Heart left ventricle (tissue), 13 donors: ENCODE measurements at regions not wholly inside any gene's neighbourhood (a gene's known extent, or its start where the extent isn't known, plus 50 kb on each side); places are given as distances from the start of the nearest gene placed in this dataset.

Experiments
- POLR2A ChIP-seq, 2 donors: fragments of 450-650 bp; IDR thresholded peaks; one replicate each; pipeline ENCODE4 v1.6.1; 2017; ENCODE audit warnings: antibody characterized with exemption in 2 of 2, mild to moderate bottlenecking in 2 of 2, moderate library complexity in 2 of 2
- TF ChIP-seq, protein P1 (sequence below), 12 donors: fragments of 200-600 bp; sonication (generic) in 4 of 12; IDR thresholded peaks; one replicate each; pipeline versions ENCODE4 v1.5.0 to v1.8.0; 2018 to 2022; ENCODE audit warnings: antibody characterized with exemption in 12 of 12, mild to moderate bottlenecking in 5 of 12
- donor health status: ischemic (EF 13 %, LVEDD 7.1; RV severe dilation, severe dysfunction).
- donor health status: DM: no; HTN: yes; CAD: no.
- donor health status: DM: no; HTN: no; CAD: no.
- donor health status: ischemic (EF 25% LVEDD 6.9; RV normal size, moderate dysfunction).
- donor health status: ischemic (EF 25% LVEDD 5.7; RV mildly dilated, moderate dysfunction).
- donor health status: ischemic (EF 35%, LVEDD 5.7; RV mildly dilated, moderate dysfunction).
- donor health status: nonischemic (EF 11% LVEDD 7.7; RV severe dilation, severe dysfunction).
- donor health status: DM: yes; HTN: yes; CAD: no.
- donor health status: PGD.
- donor health status: ischemic (EF 29% LVEDD 5.4; RV normal size, mild dysfunction).
- donor health status: nonischemic (EF 23%, LVEDD 6.1; RV moderate dilation, normal function).

DNA sequence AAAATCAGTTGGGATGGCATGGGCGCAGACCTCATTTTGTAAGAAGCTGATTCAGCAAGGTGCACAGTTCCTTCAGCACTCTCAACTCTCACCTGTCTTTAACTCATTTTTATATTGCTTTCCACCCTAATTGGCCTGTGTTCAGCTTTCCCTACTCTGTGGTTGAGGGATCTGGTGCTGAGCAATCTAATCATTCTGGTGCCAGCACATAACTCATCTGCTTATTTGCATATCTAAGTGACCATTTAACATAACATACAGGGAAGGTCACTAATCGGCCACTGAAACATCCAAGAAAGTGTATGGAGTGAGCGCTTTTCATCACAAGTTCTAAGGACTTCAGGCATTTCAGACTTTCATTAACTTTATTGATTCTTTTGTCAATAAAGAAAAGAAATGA is 303.4 kb upstream of the ROPN1 start:
- TF ChIP-seq, protein P1, sequence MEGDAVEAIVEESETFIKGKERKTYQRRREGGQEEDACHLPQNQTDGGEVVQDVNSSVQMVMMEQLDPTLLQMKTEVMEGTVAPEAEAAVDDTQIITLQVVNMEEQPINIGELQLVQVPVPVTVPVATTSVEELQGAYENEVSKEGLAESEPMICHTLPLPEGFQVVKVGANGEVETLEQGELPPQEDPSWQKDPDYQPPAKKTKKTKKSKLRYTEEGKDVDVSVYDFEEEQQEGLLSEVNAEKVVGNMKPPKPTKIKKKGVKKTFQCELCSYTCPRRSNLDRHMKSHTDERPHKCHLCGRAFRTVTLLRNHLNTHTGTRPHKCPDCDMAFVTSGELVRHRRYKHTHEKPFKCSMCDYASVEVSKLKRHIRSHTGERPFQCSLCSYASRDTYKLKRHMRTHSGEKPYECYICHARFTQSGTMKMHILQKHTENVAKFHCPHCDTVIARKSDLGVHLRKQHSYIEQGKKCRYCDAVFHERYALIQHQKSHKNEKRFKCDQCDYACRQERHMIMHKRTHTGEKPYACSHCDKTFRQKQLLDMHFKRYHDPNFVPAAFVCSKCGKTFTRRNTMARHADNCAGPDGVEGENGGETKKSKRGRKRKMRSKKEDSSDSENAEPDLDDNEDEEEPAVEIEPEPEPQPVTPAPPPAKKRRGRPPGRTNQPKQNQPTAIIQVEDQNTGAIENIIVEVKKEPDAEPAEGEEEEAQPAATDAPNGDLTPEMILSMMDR (IDR thresholded peaks at IDR 0.05): no peak
- no peak for TF ChIP-seq POLR2A (IDR thresholded peaks at IDR 0.05)
